SU-DHL-6 (cell line): ENCODE measurements at regions not wholly inside any gene's neighbourhood (a gene's known extent, or its start where the extent isn't known, plus 50 kb on each side); places are given as distances from the start of the nearest gene placed in this dataset.
"Not testable (repeated sequence)": the region's sequence is repeated elsewhere in the genome, so short reads cannot be mapped to it uniquely, and the experiment has no call there.

Source experiments
- H2AFZ ChIP-seq: fragments of 200-600 bp; sonication (generic); 2 replicates; pipeline ENCODE4 v1.6.1; 2014; ENCODE audit warnings: low read depth, mild to moderate bottlenecking, moderate library complexity, mixed read lengths, antibody characterized with exemption, low read length; ENCODE audit not compliant: severe bottlenecking
- H3F3A ChIP-seq: fragments of 200-600 bp; shearing (Covaris generic); 2 replicates; pipeline ENCODE4 v1.6.0; 2016; ENCODE audit warnings: antibody characterized with exemption, mild to moderate bottlenecking; ENCODE audit not compliant: insufficient read depth
- H3K27ac ChIP-seq: fragments of 200-600 bp; sonication (generic); 2 replicates; pipeline ENCODE4 v1.5.1; 2016; ENCODE audit warnings: low read depth, mild to moderate bottlenecking, low read length, moderate library complexity, mixed read lengths
- H3K27me3 ChIP-seq: fragments of 200-600 bp; sonication (generic), shearing (Covaris generic); 2 replicates; pipeline ENCODE4 v1.6.0; 2014; ENCODE audit warnings: mild to moderate bottlenecking, low read length
- H3K36me3 ChIP-seq: fragments of 200-600 bp; sonication (generic); 2 replicates; pipeline ENCODE4 v1.6.1; 2014; ENCODE audit warnings: mild to moderate bottlenecking, low read length, mixed read lengths
- H3K4me2 ChIP-seq: fragments of 300-600, 200-600 bp; shearing (Covaris generic), sonication (generic); 2 replicates; pipeline ENCODE4 v1.6.0; 2014; ENCODE audit warnings: low read length, low read depth, mild to moderate bottlenecking; ENCODE audit not compliant: poor library complexity, severe bottlenecking
- H3K4me3 ChIP-seq: fragments of 200-600 bp; sonication (generic); 2 replicates; pipeline ENCODE4 v1.5.1; 2014; ENCODE audit warnings: antibody characterized with exemption, low read length, mild to moderate bottlenecking, mixed read lengths; ENCODE audit not compliant: insufficient read depth, poor library complexity, severe bottlenecking
- H3K79me2 ChIP-seq: fragments of 200-600 bp; sonication (generic); 2 replicates; pipeline ENCODE4 v1.6.1; 2014; ENCODE audit warnings: mild to moderate bottlenecking, low read length, moderate library complexity; ENCODE audit not compliant: insufficient read depth
- H3K9ac ChIP-seq: fragments of 200-600 bp; sonication (generic); 2 replicates; pipeline ENCODE4 v1.7.0; 2014; ENCODE audit warnings: mild to moderate bottlenecking, low read length
- H3K9me2 ChIP-seq: fragments of 200-600 bp; sonication (generic); replicated peaks from 2 replicates; pipeline ENCODE4 v1.6.1; 2014; ENCODE audit warnings: low read length; ENCODE audit not compliant: insufficient read depth
- H3K9me3 ChIP-seq: fragments of 200-600 bp; sonication (generic); 2 replicates; pipeline ENCODE4 v1.6.1; 2014; ENCODE audit warnings: low read length, mixed read lengths; ENCODE audit not compliant: insufficient read depth
- H4K20me1 ChIP-seq: fragments of 200-600 bp; sonication (generic); 2 replicates; pipeline ENCODE4 v1.6.1; 2014; ENCODE audit warnings: low read depth, mild to moderate bottlenecking, antibody characterized with exemption, low read length, moderate library complexity, mixed read lengths
- CTCF ChIP-seq: fragments of 200-600 bp; sonication (generic); IDR thresholded peaks from one replicate; pipeline ENCODE4 v1.5.1; 2017; ENCODE audit warnings: antibody characterized with exemption, mild to moderate bottlenecking, low read length, moderate library complexity; ENCODE audit not compliant: insufficient read depth, poor library complexity, severe bottlenecking
- EZH2phosphoT487 ChIP-seq: fragments of 200-600 bp; sonication (generic), shearing (Covaris generic); conservative IDR thresholded peaks from 2 replicates; pipeline ENCODE4 v1.6.1; 2018; ENCODE audit warnings: mild to moderate bottlenecking, antibody characterized with exemption, low read length, moderate library complexity, mixed read lengths

- Histone ChIP-seq H3K4me2 (no peak overlapping the region), H4K20me1 (no peaks in the 10 kb centered on the region), H2AFZ (no peak overlapping the region), H3K79me2 (no peaks in the 10 kb centered on the region), H3K27me3 (no peaks in the 10 kb centered on the region), H3K9me2 (no peaks in the 10 kb centered on the region), H3K4me3 (no peak overlapping the region), H3K9ac (no peak overlapping the region), H3K36me3 (no peaks in the 10 kb centered on the region), H3F3A (no peaks in the 10 kb centered on the region), H3K27ac (no peak overlapping the region), H3K9me3 (no peaks in the 10 kb centered on the region)
- no peak for TF ChIP-seq CTCF
- no peak for TF ChIP-seq EZH2phosphoT487
Observed at GRCh38 chr14:105602243-105602750, 75.9 kb downstream of the TMEM121 start.

GRCh38 chr14:105602799-105603793 is 76.7 kb downstream of the TMEM121 start:
- TF ChIP-seq CTCF (no peak), EZH2phosphoT487 (no peak)
- Histone ChIP-seq H3K9me2 (no peaks in the 10 kb centered on the region), H3K27ac (no peak overlapping the region), H3K9ac (no peak overlapping the region), H3K4me2 (no peak overlapping the region), H3K27me3 (no peaks in the 10 kb centered on the region), H3F3A (no peaks in the 10 kb centered on the region), H3K4me3 (no peak overlapping the region), H4K20me1 (no peaks in the 10 kb centered on the region), H3K79me2 (no peaks in the 10 kb centered on the region), H3K9me3 (no peaks in the 10 kb centered on the region), H3K36me3 (no peaks in the 10 kb centered on the region), H2AFZ (no peak overlapping the region)

- not testable (repeated sequence) for H3K9me2 ChIP-seq, H3F3A ChIP-seq, H3K27ac ChIP-seq, H2AFZ ChIP-seq, H3K79me2 ChIP-seq, H4K20me1 ChIP-seq, H3K4me2 ChIP-seq, H3K4me3 ChIP-seq, H3K36me3 ChIP-seq, H3K9ac ChIP-seq, H3K27me3 ChIP-seq, H3K9me3 ChIP-seq
Observed at GRCh38 chr14:105604531-105605463, 78.4 kb downstream of the TMEM121 start.
